NB4 (cell line): ENCODE measurements at regions not wholly inside any gene's neighbourhood (a gene's known extent, or its start where the extent isn't known, plus 50 kb on each side); places are given as distances from the start of the nearest gene placed in this dataset.

ENCODE experiments used
- DNase-seq: peaks from one replicate; pipeline ENCODE4 v3.0.0; 2010; ENCODE audit warnings: low read depth
- H3K4me3 ChIP-seq: one replicate; pipeline ENCODE4 v1.5.1; 2011; ENCODE audit warnings: mild to moderate bottlenecking, low read depth, low read length, moderate library complexity
- CTCF ChIP-seq: IDR thresholded peaks from one replicate; pipeline ENCODE4 v1.5.1; 2012; ENCODE audit warnings: low read depth, low read length
- MAX ChIP-seq: IDR thresholded peaks from 2 replicates; pipeline ENCODE4 v1.6.1; 2011; ENCODE audit warnings: low read depth, low read length
- MYC ChIP-seq: IDR thresholded peaks from 2 replicates; pipeline ENCODE4 v1.6.1; 2011; ENCODE audit warnings: low read depth, low read length
- POLR2A ChIP-seq: IDR thresholded peaks from 2 replicates; pipeline ENCODE4 v1.6.1; 2011; ENCODE audit warnings: mild to moderate bottlenecking; ENCODE audit not compliant: insufficient read length; ENCODE audit errors: extremely low read depth

- H3K4me3 ChIP-seq: no peak overlapping the region
- DNase-seq: no peak
- TF ChIP-seq MYC: no peak
- TF ChIP-seq MAX: no peak
- TF ChIP-seq CTCF: no peak
These were observed 168.6 kb upstream of the MVB12B start for GRCh38 chr9:126157826-126158587.

- DNase-seq: no peak
- H3K4me3 ChIP-seq: no peak overlapping the region
- TF ChIP-seq MYC (no peak), MAX (no peak), POLR2A (no peak), CTCF (no peak)
These were observed 167.8 kb upstream of the MVB12B start for GRCh38 chr9:126158588-126159429.

- DNase-seq: no peak
- TF ChIP-seq CTCF: no peak
- no peak for TF ChIP-seq MYC
- H3K4me3 ChIP-seq: no peak overlapping the region
These were observed 167.1 kb upstream of the MVB12B start for GRCh38 chr9:126159430-126160060.

- no peak for DNase-seq
- TF ChIP-seq POLR2A (no peak), MAX (no peak), CTCF (no peak), MYC (no peak)
- H3K4me3 ChIP-seq: no peak overlapping the region
These were observed 166.4 kb upstream of the MVB12B start for GRCh38 chr9:126160067-126160853.

GRCh38 chr9:126160854-126161329 is 165.7 kb upstream of the MVB12B start:
- DNase-seq: no peak
- TF ChIP-seq MAX: no peak
- TF ChIP-seq MYC: no peak
- TF ChIP-seq POLR2A: no peak
- no peak for TF ChIP-seq CTCF
- H3K4me3 ChIP-seq: no peak overlapping the region
